Smooth muscle cell (in vitro differentiated cells): ENCODE measurements at regions not wholly inside any gene's neighbourhood (a gene's known extent, or its start where the extent isn't known, plus 50 kb on each side); places are given as distances from the start of the nearest gene placed in this dataset.
A peak's percentile ranks its signal among the peaks of the same experiment; 100 is the strongest.

Experiments
- DNase-seq: peaks from one replicate; lab custom pipeline; 2025; ENCODE audit not compliant: unreplicated experiment; lab: John Stamatoyannopoulos, UW
- H2AFZ ChIP-seq: fragments of 200-600 bp; sonication (generic); 2 replicates; pipeline ENCODE4 v1.6.0; 2016; ENCODE audit warnings: antibody characterized with exemption, low read depth, mild to moderate bottlenecking
- H3F3A ChIP-seq: fragments of 200-600 bp; sonication (generic); 2 replicates; pipeline ENCODE4 v1.6.0; 2017; ENCODE audit warnings: antibody characterized with exemption, low read depth
- H3K27ac ChIP-seq: fragments of 200-600 bp; sonication (generic); 2 replicates; pipeline ENCODE4 v1.5.1; 2016; ENCODE audit warnings: low read depth, mild to moderate bottlenecking
- H3K27me3 ChIP-seq: fragments of 200-600 bp; sonication (generic); 2 replicates; pipeline ENCODE4 v1.6.1; 2016; ENCODE audit warnings: low read depth, mild to moderate bottlenecking
- H3K36me3 ChIP-seq: fragments of 200-600 bp; sonication (generic); 2 replicates; pipeline ENCODE4 v1.5.1; 2016; ENCODE audit warnings: low read depth
- H3K4me1 ChIP-seq: fragments of 200-600 bp; sonication (generic); 2 replicates; pipeline ENCODE4 v1.5.1; 2016; ENCODE audit warnings: low read depth
- H3K4me2 ChIP-seq: fragments of 200-600 bp; sonication (generic); 2 replicates; pipeline ENCODE4 v1.6.0; 2016; ENCODE audit warnings: mild to moderate bottlenecking
- H3K4me3 ChIP-seq: fragments of 200-600 bp; sonication (generic); 2 replicates; pipeline ENCODE4 v1.5.1; 2016; ENCODE audit warnings: mild to moderate bottlenecking
- H3K79me2 ChIP-seq: fragments of 200-600 bp; sonication (generic); 2 replicates; pipeline ENCODE4 v1.6.0; 2016; ENCODE audit warnings: low read depth, mild to moderate bottlenecking
- H3K9ac ChIP-seq: fragments of 200-600 bp; sonication (generic); 2 replicates; pipeline ENCODE4 v1.6.0; 2016; ENCODE audit warnings: low read depth
- H3K9me3 ChIP-seq: fragments of 200-600 bp; sonication (generic); replicated peaks from 2 replicates; pipeline ENCODE4 v1.5.1; 2016; ENCODE audit warnings: low read depth
- H4K20me1 ChIP-seq: fragments of 200-600 bp; sonication (generic); 2 replicates; pipeline ENCODE4 v1.6.0; 2016; ENCODE audit warnings: low read depth
- CTCF ChIP-seq: fragments of 200-600 bp; sonication (generic); IDR thresholded peaks from 2 replicates; pipeline ENCODE4 v1.5.1; 2017; ENCODE audit warnings: borderline replicate concordance, mild to moderate bottlenecking, antibody characterized with exemption; ENCODE audit not compliant: insufficient read depth, poor library complexity, severe bottlenecking
- WGBS: methylation state at CpG from one replicate; pipeline ENCODE4 v1.1.7; 2016; ENCODE audit warnings: low lambda C conversion rate; 5-methylcytosine and 5-hydroxymethylcytosine counted together

DNA sequence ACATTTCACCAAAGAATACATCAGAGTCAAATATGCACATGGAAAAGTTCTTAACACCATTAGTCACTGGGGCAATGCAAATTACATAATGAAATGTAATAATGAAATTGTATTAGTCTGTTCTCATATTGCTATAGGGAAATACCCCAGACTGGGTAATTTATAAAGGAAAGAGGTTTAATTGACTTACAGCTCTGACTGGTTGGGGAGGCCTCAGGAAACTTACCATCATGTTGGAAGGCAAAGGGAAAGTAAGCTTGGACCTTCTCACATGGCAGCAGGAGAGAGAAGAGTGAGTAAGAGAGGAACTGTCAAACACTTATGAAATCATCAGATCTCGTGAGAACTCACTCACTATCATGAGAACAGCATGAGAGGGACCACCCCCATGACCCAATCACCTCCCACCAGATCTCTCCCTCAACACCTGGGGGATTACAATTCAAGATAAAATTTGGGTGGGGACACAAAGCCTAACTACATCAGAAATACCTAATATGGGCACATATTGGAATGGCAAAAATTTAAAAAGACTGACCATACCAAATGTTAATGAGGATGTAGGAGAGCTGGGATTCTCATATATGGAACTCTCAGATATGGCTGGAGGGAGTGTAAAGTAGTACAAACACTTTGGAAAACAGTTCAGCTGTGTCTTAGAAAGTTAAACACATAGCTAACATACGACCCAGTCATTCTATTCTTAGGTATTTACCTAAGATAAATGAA, 65.1 kb upstream of the CD44 start:
- H4K20me1 ChIP-seq = no peaks in the 10 kb centered on the region
- no peaks in the 10 kb centered on the region for H3K4me1 ChIP-seq
- H3K4me3 ChIP-seq = no peak overlapping the region
- no peak overlapping the region for H3K4me2 ChIP-seq
- no peak for DNase-seq
- no peak for TF ChIP-seq CTCF
- WGBS = 76% methylated on average over 2 of the region's 2 CpGs
- no peak overlapping the region for H3K9ac ChIP-seq
- no peak overlapping the region for H3K27ac ChIP-seq
- H2AFZ ChIP-seq = no peak overlapping the region
- no peaks in the 10 kb centered on the region for H3F3A ChIP-seq
- no peaks in the 10 kb centered on the region for H3K27me3 ChIP-seq
- H3K79me2 ChIP-seq = no peaks in the 10 kb centered on the region
- H3K36me3 ChIP-seq = no peaks in the 10 kb centered on the region
- H3K9me3 ChIP-seq = peaks cover 7% of the 10 kb centered on the region

- no peak overlapping the region for H3K9ac ChIP-seq
Measured at GRCh38 chr11:35076201-35077100, 62.5 kb upstream of the CD44 start.

DNA sequence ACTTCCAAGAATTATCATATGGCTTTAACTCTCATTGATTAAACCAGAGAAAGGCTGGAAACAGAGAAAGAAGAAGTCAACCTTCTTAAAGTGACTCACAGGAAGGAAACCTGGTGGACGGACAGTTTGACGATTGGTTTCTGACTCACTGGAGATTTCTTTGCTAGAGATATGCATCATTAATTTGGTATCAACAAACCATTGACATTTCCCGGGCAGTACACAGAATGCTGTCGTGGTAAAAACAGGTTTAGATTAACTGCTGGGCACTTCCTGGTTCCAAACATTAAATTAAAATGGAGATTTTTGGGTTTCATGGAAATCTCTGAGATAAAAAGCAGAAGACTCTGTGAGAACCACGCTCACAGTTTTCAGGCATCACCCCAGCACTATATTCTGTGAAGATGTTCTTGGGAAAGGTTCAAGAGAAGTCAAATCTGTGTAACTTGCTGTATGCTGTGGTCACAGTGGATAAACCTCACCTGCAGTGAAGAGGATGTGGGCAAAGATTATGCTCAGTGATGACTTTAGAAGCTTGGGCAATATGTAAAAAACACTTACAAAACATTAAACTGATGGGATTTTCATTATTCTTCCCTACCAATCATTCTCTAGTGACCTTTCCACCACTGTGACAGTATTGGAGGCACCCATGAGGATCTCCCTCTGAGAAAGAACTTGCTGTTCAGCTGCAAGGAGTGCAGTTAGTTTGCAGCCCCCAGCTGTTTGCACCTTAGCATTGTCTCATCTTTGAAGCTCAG, 61.1 kb upstream of the CD44 start:
- DNase-seq = no peak
- TF ChIP-seq CTCF = no peak
- Histone ChIP-seq H3K9ac (no peak overlapping the region), H3K27me3 (no peaks in the 10 kb centered on the region), H4K20me1 (no peaks in the 10 kb centered on the region), H2AFZ (no peak overlapping the region), H3K4me2 (peak overlapping the region; percentile 4), H3K27ac (no peak overlapping the region), H3K9me3 (no peaks in the 10 kb centered on the region), H3F3A (no peaks in the 10 kb centered on the region), H3K36me3 (no peaks in the 10 kb centered on the region), H3K79me2 (no peaks in the 10 kb centered on the region), H3K4me1 (no peaks in the 10 kb centered on the region), H3K4me3 (no peak overlapping the region)
- WGBS = 33% methylated on average over 5 of the region's 5 CpGs

More at GRCh38 chr11:35076201-35077100, 62.5 kb upstream of the CD44 start:
- Histone ChIP-seq H3K9me3 (no peaks in the 10 kb centered on the region), H3K27ac (no peak overlapping the region), H3K4me1 (no peaks in the 10 kb centered on the region), H2AFZ (no peak overlapping the region), H3K27me3 (no peaks in the 10 kb centered on the region), H3K4me2 (no peak overlapping the region), H4K20me1 (no peaks in the 10 kb centered on the region), H3F3A (no peaks in the 10 kb centered on the region), H3K36me3 (no peaks in the 10 kb centered on the region), H3K79me2 (no peaks in the 10 kb centered on the region), H3K4me3 (no peak overlapping the region)
- no peak for DNase-seq
- TF ChIP-seq CTCF = no peak
- 91% methylated on average over 4 of the region's 4 CpGs for WGBS
